CD4-positive, alpha-beta T cell (primary cell): ENCODE measurements at regions not wholly inside any gene's neighbourhood (a gene's known extent, or its start where the extent isn't known, plus 50 kb on each side); places are given as distances from the start of the nearest gene placed in this dataset.

Source experiments
- ATAC-seq: fragments of 200-7000 bp; cut with Tn5 transposase; one replicate; pipeline ENCODE4 v1.10.0; 2022; ENCODE audit warnings: mild to moderate bottlenecking; ENCODE audit not compliant: poor library complexity
- CTCF ChIA-PET: fragments of 350-600 bp; sonication (Branson Sonifier 250); formaldehyde crosslinking; loops from one replicate; lab custom pipeline; 2021; ENCODE audit warnings: antibody characterized with exemption, inconsistent platforms; lab: Charles Lee
- POLR2A ChIA-PET: fragments of 350-600 bp; sonication (Branson Sonifier 250); formaldehyde crosslinking; loops from one replicate; lab custom pipeline; 2021; ENCODE audit warnings: antibody characterized with exemption, inconsistent platforms; lab: Charles Lee
- DNase-seq, 14 experiments: peaks; one replicate each; pipeline ENCODE4 v3.0.0-alpha.2; 2013 to 2020; ENCODE audit warnings: mixed read lengths in 2 of 14
- H3K27ac ChIP-seq, 2 donors: one replicate each; pipeline versions ENCODE4 v1.5.1 to v1.7.0; 2013; ENCODE audit warnings: low read length in 2 of 2, low read depth in 1 of 2, mild to moderate bottlenecking in 1 of 2
- H3K27me3 ChIP-seq, 2 experiments: 1 replicate in 1 of 2; 2 replicates in 1 of 2; pipeline versions ENCODE4 v1.6.1 to v1.7.0; 2013; ENCODE audit warnings: low read length in 2 of 2, control low read depth in 1 of 2, mild to moderate bottlenecking in 1 of 2, moderate library complexity in 1 of 2; ENCODE audit not compliant: insufficient read depth in 2 of 2, control insufficient read depth in 1 of 2
- H3K36me3 ChIP-seq: one replicate; pipeline ENCODE4 v1.6.1; 2013; ENCODE audit warnings: low read length, control low read depth; ENCODE audit not compliant: insufficient read depth
- H3K4me1 ChIP-seq: one replicate; pipeline ENCODE4 v1.6.1; 2013; ENCODE audit warnings: low read length, control low read depth; ENCODE audit not compliant: insufficient read depth
- H3K4me3 ChIP-seq: one replicate; pipeline ENCODE4 v1.5.1; 2013; ENCODE audit warnings: mild to moderate bottlenecking, low read length, moderate library complexity
- H3K9me3 ChIP-seq, 2 experiments: 1 replicate in 1 of 2; 2 replicates in 1 of 2; pipeline versions ENCODE4 v1.6.1 to v1.7.0; 2013; ENCODE audit warnings: low read length in 2 of 2, mild to moderate bottlenecking in 2 of 2, control low read depth in 1 of 2, moderate library complexity in 1 of 2; ENCODE audit not compliant: control insufficient read depth in 1 of 2, insufficient read depth in 1 of 2
- H3K27ac Mint-ChIP-seq: one replicate; pipeline ENCODE4 v1.8.0; 2020; ENCODE audit warnings: mixed read lengths
- H3K27me3 Mint-ChIP-seq: one replicate; pipeline ENCODE4 v1.8.0; 2021; ENCODE audit warnings: mixed read lengths
- H3K36me3 Mint-ChIP-seq: one replicate; pipeline ENCODE4 v1.8.0; 2021; ENCODE audit warnings: low read depth, mixed read lengths
- H3K4me1 Mint-ChIP-seq: one replicate; pipeline ENCODE4 v1.8.0; 2021; ENCODE audit warnings: low read depth, mixed read lengths
- H3K4me3 Mint-ChIP-seq: one replicate; pipeline ENCODE4 v1.8.0; 2020; ENCODE audit warnings: mild to moderate bottlenecking, mixed read lengths
- H3K9me3 Mint-ChIP-seq: one replicate; pipeline ENCODE4 v1.8.0; 2020; ENCODE audit warnings: mixed read lengths
- intact Hi-C, 2 experiments: fragments of 100-400 bp; cut with DNase I in 1 of 2; cut with micrococcal nuclease in 1 of 2; formaldehyde crosslinking; loops; one replicate each; pipeline versions ENCODE4 v1.15.1 to v1.9.0; 2023 to 2025; cut with DNase I, micrococcal nuclease
- TF ChIP-seq, protein P1 (sequence below): fragments of 200-600 bp; IDR thresholded peaks from one replicate; pipeline ENCODE4 v1.8.0; 2022; ENCODE audit warnings: antibody characterized with exemption, mild to moderate bottlenecking

- Mint-ChIP-seq H3K4me3 (no peak overlapping the region), H3K27me3 (peaks cover 2% of the 10 kb centered on the region), H3K4me1 (no peaks in the 10 kb centered on the region), H3K9me3 (peaks cover 4% of the 10 kb centered on the region), H3K36me3 (no peaks in the 10 kb centered on the region), H3K27ac (no peak overlapping the region)
- DNase-seq (no peak), ATAC-seq (no peak)
- Histone ChIP-seq H3K36me3 (no peaks in the 10 kb centered on the region), H3K27me3 (no peaks in the 10 kb centered on the region), H3K27ac (no peak overlapping the region), H3K4me1 (no peaks in the 10 kb centered on the region), H3K9me3 (peaks cover 0 to 8% of the 10 kb centered on the region in 2 experiments), H3K4me3 (no peak overlapping the region)
- POLR2A ChIA-PET: no interaction called here
- intact Hi-C loops: no loop called here
- CTCF ChIA-PET: no interaction called here
- TF ChIP-seq, protein P1, sequence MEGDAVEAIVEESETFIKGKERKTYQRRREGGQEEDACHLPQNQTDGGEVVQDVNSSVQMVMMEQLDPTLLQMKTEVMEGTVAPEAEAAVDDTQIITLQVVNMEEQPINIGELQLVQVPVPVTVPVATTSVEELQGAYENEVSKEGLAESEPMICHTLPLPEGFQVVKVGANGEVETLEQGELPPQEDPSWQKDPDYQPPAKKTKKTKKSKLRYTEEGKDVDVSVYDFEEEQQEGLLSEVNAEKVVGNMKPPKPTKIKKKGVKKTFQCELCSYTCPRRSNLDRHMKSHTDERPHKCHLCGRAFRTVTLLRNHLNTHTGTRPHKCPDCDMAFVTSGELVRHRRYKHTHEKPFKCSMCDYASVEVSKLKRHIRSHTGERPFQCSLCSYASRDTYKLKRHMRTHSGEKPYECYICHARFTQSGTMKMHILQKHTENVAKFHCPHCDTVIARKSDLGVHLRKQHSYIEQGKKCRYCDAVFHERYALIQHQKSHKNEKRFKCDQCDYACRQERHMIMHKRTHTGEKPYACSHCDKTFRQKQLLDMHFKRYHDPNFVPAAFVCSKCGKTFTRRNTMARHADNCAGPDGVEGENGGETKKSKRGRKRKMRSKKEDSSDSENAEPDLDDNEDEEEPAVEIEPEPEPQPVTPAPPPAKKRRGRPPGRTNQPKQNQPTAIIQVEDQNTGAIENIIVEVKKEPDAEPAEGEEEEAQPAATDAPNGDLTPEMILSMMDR: no peak
Observed at GRCh38 chr2:175463589-175464310, 282.2 kb upstream of the ATP5MC3 start.

DNA sequence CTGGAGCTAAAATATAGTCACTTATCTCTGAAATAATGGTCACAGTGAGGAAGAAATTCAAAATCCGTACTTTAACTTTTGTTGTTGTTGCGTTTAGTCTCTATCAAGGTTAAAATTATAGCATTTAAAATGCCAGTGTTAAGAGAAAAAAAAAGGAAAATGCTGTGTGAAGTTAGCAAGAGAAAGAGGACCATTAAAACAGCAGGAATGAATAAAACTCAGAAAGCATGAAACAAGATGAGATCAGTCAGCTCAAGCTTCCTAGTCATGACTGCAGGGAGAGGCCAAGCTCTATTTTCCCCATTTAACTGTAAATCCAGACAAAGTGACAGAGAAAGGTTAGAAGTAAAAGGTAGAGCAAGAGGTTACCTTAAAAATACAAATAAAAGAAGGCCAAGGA is 281.7 kb upstream of the ATP5MC3 start:
- H3K27ac ChIP-seq: no peak overlapping the region
- H3K9me3 ChIP-seq: peaks cover 0 to 8% of the 10 kb centered on the region in 2 experiments
- no peak overlapping the region for H3K4me3 ChIP-seq
- no peak overlapping the region for H3K4me3 Mint-ChIP-seq
- TF ChIP-seq, protein P1: no peak
- peaks cover 7% of the 10 kb centered on the region for H3K27me3 Mint-ChIP-seq
- H3K4me1 Mint-ChIP-seq: no peaks in the 10 kb centered on the region
- H3K36me3 ChIP-seq: no peaks in the 10 kb centered on the region
- intact Hi-C loops: no loop called here
- no peaks in the 10 kb centered on the region for H3K36me3 Mint-ChIP-seq
- ATAC-seq (no peak), DNase-seq (no peak)
- ChIA-PET POLR2A (no interaction called here), CTCF (no interaction called here)
- peaks cover 4% of the 10 kb centered on the region for H3K9me3 Mint-ChIP-seq
- no peak overlapping the region for H3K27ac Mint-ChIP-seq
- no peaks in the 10 kb centered on the region for H3K27me3 ChIP-seq
- H3K4me1 ChIP-seq: no peaks in the 10 kb centered on the region

DNA sequence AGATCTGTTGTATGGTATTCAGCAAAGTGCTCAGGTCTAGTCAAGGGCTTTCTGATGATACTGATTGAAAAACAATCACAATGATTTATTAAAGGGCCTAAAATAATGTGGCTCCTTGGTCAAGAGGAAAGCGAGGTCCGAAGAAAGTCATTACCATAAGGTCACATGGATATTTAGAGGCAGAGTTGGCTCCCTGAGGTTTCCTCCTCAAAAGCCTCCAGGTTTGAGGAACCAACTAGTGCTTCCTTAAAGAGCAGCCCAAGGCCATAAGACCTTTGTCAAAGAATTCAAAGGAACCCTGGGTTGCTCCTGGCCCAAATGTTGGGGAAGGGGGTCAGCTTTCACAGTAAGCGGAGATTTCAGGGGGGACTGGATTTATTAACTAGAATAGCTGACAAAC is 280.7 kb upstream of the ATP5MC3 start:
- TF ChIP-seq, protein P1: no peak
- H3K4me3 ChIP-seq: no peak overlapping the region
- no peak overlapping the region for H3K4me3 Mint-ChIP-seq
- H3K27me3 Mint-ChIP-seq: peaks cover 8% of the 10 kb centered on the region
- H3K9me3 Mint-ChIP-seq: peaks cover 4% of the 10 kb centered on the region
- ChIA-PET CTCF (no interaction called here), POLR2A (no interaction called here)
- no peaks in the 10 kb centered on the region for H3K36me3 Mint-ChIP-seq
- no peaks in the 10 kb centered on the region for H3K36me3 ChIP-seq
- no peak overlapping the region for H3K27ac ChIP-seq
- no peak overlapping the region for H3K27ac Mint-ChIP-seq
- no peak for ATAC-seq
- H3K9me3 ChIP-seq: peaks cover 0 to 8% of the 10 kb centered on the region in 2 experiments
- no peaks in the 10 kb centered on the region for H3K4me1 Mint-ChIP-seq
- H3K4me1 ChIP-seq: no peaks in the 10 kb centered on the region
- DNase-seq: no peak
- intact Hi-C loops: no loop called here
- H3K27me3 ChIP-seq: no peaks in the 10 kb centered on the region
